B cell (primary cell): ENCODE measurements at regions not wholly inside any gene's neighbourhood (a gene's known extent, or its start where the extent isn't known, plus 50 kb on each side); places are given as distances from the start of the nearest gene placed in this dataset.

ENCODE experiments used
- EZH2 ChIP-seq: IDR thresholded peaks from 2 replicates; pipeline ENCODE4 v1.6.1; 2012; ENCODE audit warnings: borderline replicate concordance, low read depth, mild to moderate bottlenecking, moderate library complexity, low read length; ENCODE audit not compliant: insufficient read depth, poor library complexity, severe bottlenecking
- TF ChIP-seq, protein P1 (sequence below): fragments of 200-600 bp; IDR thresholded peaks from one replicate; pipeline ENCODE4 v1.8.0; 2022; ENCODE audit warnings: antibody characterized with exemption, mild to moderate bottlenecking

DNA sequence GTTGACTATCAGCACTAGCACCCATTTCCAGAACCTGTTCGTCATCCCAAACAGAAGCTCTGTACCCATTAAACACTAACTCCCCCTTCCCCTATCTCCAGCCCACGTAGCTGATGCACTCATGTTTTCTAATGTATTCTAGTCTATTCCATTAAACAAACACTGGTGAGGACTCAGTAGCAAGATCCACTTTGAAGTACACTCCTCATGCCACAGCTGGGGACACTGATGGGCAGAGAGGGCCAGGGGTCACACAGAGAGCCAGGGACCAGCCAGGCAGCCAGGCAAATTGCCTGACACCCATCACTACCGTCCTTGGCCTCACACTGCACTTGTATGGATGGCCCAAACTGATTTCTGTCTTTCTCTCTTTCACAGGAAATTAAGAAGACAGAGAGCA lies 269.9 kb upstream of the DIO3 start:
- TF ChIP-seq, protein P1, sequence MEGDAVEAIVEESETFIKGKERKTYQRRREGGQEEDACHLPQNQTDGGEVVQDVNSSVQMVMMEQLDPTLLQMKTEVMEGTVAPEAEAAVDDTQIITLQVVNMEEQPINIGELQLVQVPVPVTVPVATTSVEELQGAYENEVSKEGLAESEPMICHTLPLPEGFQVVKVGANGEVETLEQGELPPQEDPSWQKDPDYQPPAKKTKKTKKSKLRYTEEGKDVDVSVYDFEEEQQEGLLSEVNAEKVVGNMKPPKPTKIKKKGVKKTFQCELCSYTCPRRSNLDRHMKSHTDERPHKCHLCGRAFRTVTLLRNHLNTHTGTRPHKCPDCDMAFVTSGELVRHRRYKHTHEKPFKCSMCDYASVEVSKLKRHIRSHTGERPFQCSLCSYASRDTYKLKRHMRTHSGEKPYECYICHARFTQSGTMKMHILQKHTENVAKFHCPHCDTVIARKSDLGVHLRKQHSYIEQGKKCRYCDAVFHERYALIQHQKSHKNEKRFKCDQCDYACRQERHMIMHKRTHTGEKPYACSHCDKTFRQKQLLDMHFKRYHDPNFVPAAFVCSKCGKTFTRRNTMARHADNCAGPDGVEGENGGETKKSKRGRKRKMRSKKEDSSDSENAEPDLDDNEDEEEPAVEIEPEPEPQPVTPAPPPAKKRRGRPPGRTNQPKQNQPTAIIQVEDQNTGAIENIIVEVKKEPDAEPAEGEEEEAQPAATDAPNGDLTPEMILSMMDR = no peak
- no peak for TF ChIP-seq EZH2
